H1 (cell line): ENCODE measurements at regions not wholly inside any gene's neighbourhood (a gene's known extent, or its start where the extent isn't known, plus 50 kb on each side); places are given as distances from the start of the nearest gene placed in this dataset.
A peak's percentile ranks its signal among the peaks of the same experiment; 100 is the strongest.

ENCODE experiments used
- CTCF ChIA-PET: fragments of 300-600 bp; sonication (Branson Sonifier 250); formaldehyde crosslinking; loops from one replicate; lab custom pipeline; 2021; ENCODE audit not compliant: partially characterized antibody; lab: Charles Lee
- POLR2A ChIA-PET: fragments of 300-600 bp; sonication (Branson Sonifier 250); formaldehyde crosslinking; loops from one replicate; lab custom pipeline; 2021; ENCODE audit warnings: inconsistent platforms; ENCODE audit not compliant: partially characterized antibody; lab: Charles Lee
- DNase-seq, 2 experiments: peaks; one replicate each; pipeline versions ENCODE4 v3.0.0 to v3.0.0-alpha.2; 2010 to 2022; ENCODE audit warnings: low spot score in 2 of 2, low read depth in 1 of 2, mixed read lengths in 1 of 2
- FAIRE-seq: peaks from 2 replicates; lab custom pipeline; 2011; peaks lifted over from hg19 to GRCh38; lab: Jason Lieb, UNC
- H2AFZ ChIP-seq: 2 replicates; pipeline ENCODE4 v1.8.1; 2012; ENCODE audit warnings: low read length, inconsistent platforms
- H2AK5ac ChIP-seq: 2 replicates; pipeline ENCODE4 v1.6.1; 2013; ENCODE audit warnings: low read depth, low read length
- H2BK120ac ChIP-seq: replicated peaks from 2 replicates; pipeline ENCODE3; 2013; ENCODE audit warnings: low read depth, low read length, inconsistent platforms
- H2BK12ac ChIP-seq: 2 replicates; pipeline ENCODE4 v1.6.1; 2013; ENCODE audit warnings: low read depth, low read length
- H2BK15ac ChIP-seq: 2 replicates; pipeline ENCODE4 v1.6.1; 2013; ENCODE audit warnings: low read length
- H2BK20ac ChIP-seq: 2 replicates; pipeline ENCODE4 v1.6.1; 2013; ENCODE audit warnings: low read length
- H2BK5ac ChIP-seq: 2 replicates; pipeline ENCODE4 v1.6.1; 2013; ENCODE audit warnings: low read depth, low read length
- H3K14ac ChIP-seq: 2 replicates; pipeline ENCODE4 v1.6.1; 2013; ENCODE audit warnings: inconsistent platforms; ENCODE audit not compliant: insufficient read length
- H3K18ac ChIP-seq: 2 replicates; pipeline ENCODE4 v1.6.1; 2013; ENCODE audit warnings: low read length; ENCODE audit errors: extremely low read depth
- H3K23ac ChIP-seq: 2 replicates; pipeline ENCODE4 v1.6.1; 2013; ENCODE audit warnings: inconsistent platforms; ENCODE audit not compliant: insufficient read length
- H3K23me2 ChIP-seq: 2 replicates; pipeline ENCODE4 v1.6.1; 2013; ENCODE audit warnings: low read depth, low read length
- H3K27ac ChIP-seq: 2 replicates; pipeline ENCODE4 v1.6.1; 2011; ENCODE audit warnings: low read depth, low read length, inconsistent platforms
- H3K27me3 ChIP-seq, 4 experiments: replicated peaks in 1 of 4; 1 replicate in 1 of 4; 2 replicates in 3 of 4; pipeline versions ENCODE4 v1.6.1 to v1.8.1; 2011 to 2013; ENCODE audit warnings: low read length in 3 of 4, mild to moderate bottlenecking in 3 of 4, inconsistent platforms in 2 of 4, mixed read lengths in 2 of 4, moderate library complexity in 1 of 4; ENCODE audit not compliant: control insufficient read depth in 3 of 4, insufficient read depth in 3 of 4; ENCODE audit errors: extremely low read depth in 1 of 4
- H3K36me3 ChIP-seq, 4 experiments: 2 replicates each; pipeline versions ENCODE4 v1.6.1 to v1.8.1; 2011 to 2013; ENCODE audit warnings: mild to moderate bottlenecking in 4 of 4, low read length in 3 of 4, moderate library complexity in 2 of 4, control low read depth in 1 of 4, inconsistent platforms in 1 of 4; ENCODE audit not compliant: insufficient read depth in 4 of 4, control insufficient read depth in 2 of 4
- H3K4ac ChIP-seq: replicated peaks from 2 replicates; pipeline ENCODE3; 2013; ENCODE audit warnings: low read length, low read depth, mixed read lengths, inconsistent platforms; ENCODE audit not compliant: insufficient read length
- H3K4me1 ChIP-seq, 4 experiments: replicated peaks in 1 of 4; 1 replicate in 1 of 4; 2 replicates in 3 of 4; pipeline versions ENCODE4 v1.6.1 to v1.8.1; 2011 to 2013; ENCODE audit warnings: low read length in 3 of 4, inconsistent platforms in 2 of 4, mixed read lengths in 1 of 4; ENCODE audit not compliant: insufficient read depth in 4 of 4, control insufficient read depth in 3 of 4
- H3K4me2 ChIP-seq, 2 experiments: 2 replicates each; pipeline versions ENCODE4 v1.6.1 to v1.8.1; 2011 to 2013; ENCODE audit warnings: low read depth in 2 of 2, low read length in 2 of 2, control low read depth in 1 of 2, inconsistent platforms in 1 of 2, mild to moderate bottlenecking in 1 of 2; ENCODE audit not compliant: insufficient read depth in 1 of 2
- H3K4me3 ChIP-seq, 4 experiments: fragments of 200-600, 300-600 bp in 1 of 4; sonication (generic), shearing (Covaris generic), sonication (Bioruptor Twin) in 1 of 4; 2 replicates each; pipeline versions ENCODE4 v1.5.1 to v1.8.1; 2011 to 2016; ENCODE audit warnings: low read length in 4 of 4, low read depth in 3 of 4, control low read depth in 2 of 4, inconsistent platforms in 2 of 4, mild to moderate bottlenecking in 2 of 4, mixed read lengths in 1 of 4, moderate library complexity in 1 of 4; ENCODE audit not compliant: insufficient read depth in 2 of 4; ENCODE audit errors: extremely low read depth in 1 of 4
- H3K56ac ChIP-seq: replicated peaks from 2 replicates; pipeline ENCODE3; 2013; ENCODE audit warnings: low read depth, mild to moderate bottlenecking, mixed read lengths, low read length, inconsistent platforms; ENCODE audit not compliant: insufficient read length
- H3K79me1 ChIP-seq: 2 replicates; pipeline ENCODE4 v1.6.1; 2013; ENCODE audit warnings: low read depth, low read length, control low read depth
- H3K79me2 ChIP-seq, 2 experiments: 2 replicates each; pipeline versions ENCODE4 v1.6.1 to v1.8.1; 2012 to 2013; ENCODE audit warnings: low read length in 2 of 2, mild to moderate bottlenecking in 2 of 2, inconsistent platforms in 1 of 2; ENCODE audit not compliant: insufficient read depth in 2 of 2, control insufficient read depth in 1 of 2
- H3K9ac ChIP-seq, 4 experiments: replicated peaks in 1 of 4; 1 replicate in 1 of 4; 2 replicates in 3 of 4; pipeline versions ENCODE4 v1.6.1 to v1.8.1; 2011 to 2013; ENCODE audit warnings: low read depth in 3 of 4, low read length in 3 of 4, control low read depth in 2 of 4, mild to moderate bottlenecking in 2 of 4, moderate library complexity in 2 of 4, inconsistent platforms in 1 of 4; ENCODE audit errors: extremely low read depth in 1 of 4
- H3K9me3 ChIP-seq, 2 experiments: 2 replicates each; pipeline versions ENCODE4 v1.6.1 to v1.8.1; 2012 to 2013; ENCODE audit warnings: mild to moderate bottlenecking in 2 of 2, moderate library complexity in 2 of 2, control low read depth in 1 of 2, inconsistent platforms in 1 of 2, low read depth in 1 of 2, low read length in 1 of 2, mixed read lengths in 1 of 2; ENCODE audit not compliant: insufficient read depth in 2 of 2
- H4K20me1 ChIP-seq, 2 experiments: replicated peaks in 1 of 2; 2 replicates each; pipeline versions ENCODE3 to v1.8.1; 2011 to 2013; ENCODE audit warnings: inconsistent platforms in 2 of 2, low read length in 2 of 2, mild to moderate bottlenecking in 1 of 2; ENCODE audit not compliant: insufficient read depth in 2 of 2, control insufficient read depth in 1 of 2
- H4K5ac ChIP-seq: 2 replicates; pipeline ENCODE4 v1.6.1; 2013; ENCODE audit warnings: low read length, low read depth, mixed read lengths, inconsistent platforms; ENCODE audit not compliant: insufficient read length
- H4K8ac ChIP-seq: 2 replicates; pipeline ENCODE4 v1.8.0; 2013; ENCODE audit warnings: mild to moderate bottlenecking, moderate library complexity, low read length, inconsistent platforms; ENCODE audit not compliant: insufficient read depth; ENCODE audit errors: extremely low read depth
- H4K91ac ChIP-seq: replicated peaks from 2 replicates; pipeline ENCODE3; 2013; ENCODE audit warnings: low read length, mixed read lengths, inconsistent platforms; ENCODE audit not compliant: insufficient read length
- CTBP2 ChIP-seq: IDR thresholded peaks from 2 replicates; pipeline ENCODE4 v1.7.0; 2011; ENCODE audit warnings: borderline replicate concordance, mild to moderate bottlenecking, moderate library complexity, mixed read lengths, low read length; ENCODE audit not compliant: insufficient read depth, insufficient read length
- FOSL1 ChIP-seq: IDR thresholded peaks from 2 replicates; pipeline ENCODE4 v1.6.1; 2011; ENCODE audit warnings: mild to moderate bottlenecking, low read depth, low read length, moderate library complexity; ENCODE audit not compliant: insufficient read depth
- KDM4A ChIP-seq: IDR thresholded peaks from one replicate; pipeline ENCODE4 v1.7.1; 2012; ENCODE audit warnings: low read depth, mild to moderate bottlenecking, moderate library complexity, low read length, inconsistent platforms; ENCODE audit not compliant: severe bottlenecking
- MAFK ChIP-seq: IDR thresholded peaks from 2 replicates; pipeline ENCODE4 v1.6.1; 2012; ENCODE audit warnings: low read depth, mild to moderate bottlenecking, improper control_type of control experiment, low read length
- PHF8 ChIP-seq: fragments of 200-600 bp; sonication (generic); conservative IDR thresholded peaks from 2 replicates; pipeline ENCODE4 v1.7.1; 2012; ENCODE audit warnings: low read depth, mild to moderate bottlenecking, inconsistent platforms, low read length, moderate library complexity
- POLR2A ChIP-seq, 2 experiments: IDR thresholded peaks; 1 replicate in 1 of 2; 2 replicates in 1 of 2; pipeline ENCODE4 v1.6.1; 2011; ENCODE audit warnings: low read depth in 2 of 2, low read length in 2 of 2, mild to moderate bottlenecking in 2 of 2; ENCODE audit errors: control extremely low read depth in 1 of 2
- TAF1 ChIP-seq: IDR thresholded peaks from 2 replicates; pipeline ENCODE4 v1.6.1; 2011; ENCODE audit warnings: mild to moderate bottlenecking, low read depth, low read length
- TAF7 ChIP-seq: optimal IDR thresholded peaks from 2 replicates; pipeline ENCODE3; 2011; ENCODE audit warnings: low read depth, mild to moderate bottlenecking, inconsistent platforms, low read length, moderate library complexity, borderline replicate concordance
- TEAD4 ChIP-seq: IDR thresholded peaks from 2 replicates; pipeline ENCODE4 v1.6.1; 2012; ENCODE audit warnings: low read depth, low read length, inconsistent platforms, mixed read lengths
- USF2 ChIP-seq: IDR thresholded peaks from 2 replicates; pipeline ENCODE4 v1.6.1; 2011; ENCODE audit warnings: low read length, improper control_type of control experiment
- YY1 ChIP-seq: IDR thresholded peaks from 2 replicates; pipeline ENCODE4 v1.6.1; 2011; ENCODE audit warnings: low read depth, mild to moderate bottlenecking, low read length
- WGBS, 2 experiments: shearing (Covaris generic) in 1 of 2; methylation state at CpG; one replicate each; pipeline versions ENCODE4 v1.1.6 to v1.1.7; 2013 to 2015; ENCODE audit warnings: low lambda C conversion rate in 2 of 2, mixed read lengths in 2 of 2, inconsistent platforms in 1 of 2, low coverage in 1 of 2, missing lambda C conversion rate in 1 of 2; ENCODE audit not compliant: insufficient replicate concordance in 2 of 2, insufficient coverage in 1 of 2, insufficient read length in 1 of 2; ENCODE audit errors: extremely low coverage in 1 of 2, missing lambda C conversion rate in 1 of 2; 5-methylcytosine and 5-hydroxymethylcytosine counted together

- no peak overlapping the region for H2BK20ac ChIP-seq
- no peak for TF ChIP-seq USF2
- no peak for TF ChIP-seq TAF1
- TF ChIP-seq CTBP2, result no peak
- no peak for TF ChIP-seq PHF8
- TF ChIP-seq POLR2A (IDR thresholded peaks at IDR 0.05; ENCODE audit: control extremely low read depth in 1 of 2, low read depth in 2 of 2, low read length in 2 of 2), result no peak
- no peak for TF ChIP-seq KDM4A
- TF ChIP-seq TAF7, result no peak
- TF ChIP-seq YY1, result no peak
- no peak for TF ChIP-seq MAFK
- TF ChIP-seq TEAD4, result no peak
- TF ChIP-seq FOSL1, result no peak
- no peak overlapping the region for H3K4ac ChIP-seq
- CTCF ChIA-PET, result no interaction called here
- H3K9ac ChIP-seq, result no peak overlapping the region
- H2BK15ac ChIP-seq, result no peak overlapping the region
- no peaks in the 10 kb centered on the region for H3K36me3 ChIP-seq
- H4K5ac ChIP-seq, result no peak overlapping the region
- H2BK12ac ChIP-seq, result no peak overlapping the region
- no peak overlapping the region for H2BK5ac ChIP-seq
- DNase-seq (no peak), FAIRE-seq (no peak)
- H3K14ac ChIP-seq, result no peak overlapping the region
- no peak overlapping the region for H2AK5ac ChIP-seq
- no peak overlapping the region for H3K4me3 ChIP-seq
- no peaks in the 10 kb centered on the region; a peak in 1 of 4 replicates for H3K9me3 ChIP-seq
- H4K20me1 ChIP-seq, result no peaks in the 10 kb centered on the region
- no peaks in the 10 kb centered on the region for H3K79me2 ChIP-seq
- H3K27ac ChIP-seq, result no peak overlapping the region
- H2AFZ ChIP-seq, result no peak overlapping the region
- POLR2A ChIA-PET, result no interaction called here
- H3K18ac ChIP-seq, result no peak overlapping the region
- no peak overlapping the region for H3K56ac ChIP-seq
- no peaks in the 10 kb centered on the region for H3K79me1 ChIP-seq
- H3K23me2 ChIP-seq, result no peaks in the 10 kb centered on the region; the same call in 1 of the 2 replicates
- H4K91ac ChIP-seq, result no peak overlapping the region
- no peak overlapping the region for H3K23ac ChIP-seq
- no peaks in the 10 kb centered on the region for H3K4me1 ChIP-seq
- H3K27me3 ChIP-seq, result no peaks in the 10 kb centered on the region
- 89% methylated on average over 12 of the region's 12 CpGs; no CpG with 5 or more reads in 1 of the 2 experiments for WGBS, 2 experiments
- no peak overlapping the region for H2BK120ac ChIP-seq
- H3K4me2 ChIP-seq, result no peak overlapping the region
- H4K8ac ChIP-seq, result peak overlapping the region; percentile 0
These were observed 690.4 kb upstream of the HS6ST1 start for GRCh38 chr2:129008881-129009554.
